Stimulated activated CD8-positive, alpha-beta memory T cell treated with anti-CD3 and anti-CD28 coated beads, Interleukin-15, amount 100 ng/mL, for 48 hours (primary cell): ENCODE measurements at regions not wholly inside any gene's neighbourhood (a gene's known extent, or its start where the extent isn't known, plus 50 kb on each side); places are given as distances from the start of the nearest gene placed in this dataset.

Experiments
- DNase-seq, 2 donors: peaks; one replicate each; pipeline ENCODE4 v3.0.0-alpha.2; 2020; ENCODE audit warnings: low read depth in 2 of 2

GRCh38 chr2:147648471-147648870, 196.4 kb upstream of the ACVR2A start:
- no peak for DNase-seq

DNA sequence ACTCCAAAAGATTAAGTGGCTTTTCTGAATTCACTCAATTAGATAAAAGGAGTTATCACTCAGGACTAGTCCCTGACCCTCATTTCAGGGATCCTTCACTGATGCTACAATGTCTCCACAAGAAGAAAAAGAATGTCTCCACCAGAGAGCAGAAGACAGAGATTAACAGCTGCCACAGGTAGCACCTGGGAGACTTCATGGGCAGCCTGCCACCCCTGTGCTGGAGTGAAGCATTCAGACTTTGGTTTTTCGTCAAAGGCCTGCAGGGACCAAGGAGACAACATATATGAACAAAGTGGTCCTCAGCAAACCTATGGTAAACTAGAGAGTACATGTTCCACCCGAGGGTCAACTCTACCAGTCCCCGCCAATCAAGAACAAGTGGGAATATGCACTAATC, 197.0 kb upstream of the ACVR2A start:
- DNase-seq = no peak

- DNase-seq = no peak
Observed at GRCh38 chr2:147646818-147647468, 197.9 kb upstream of the ACVR2A start.

DNA sequence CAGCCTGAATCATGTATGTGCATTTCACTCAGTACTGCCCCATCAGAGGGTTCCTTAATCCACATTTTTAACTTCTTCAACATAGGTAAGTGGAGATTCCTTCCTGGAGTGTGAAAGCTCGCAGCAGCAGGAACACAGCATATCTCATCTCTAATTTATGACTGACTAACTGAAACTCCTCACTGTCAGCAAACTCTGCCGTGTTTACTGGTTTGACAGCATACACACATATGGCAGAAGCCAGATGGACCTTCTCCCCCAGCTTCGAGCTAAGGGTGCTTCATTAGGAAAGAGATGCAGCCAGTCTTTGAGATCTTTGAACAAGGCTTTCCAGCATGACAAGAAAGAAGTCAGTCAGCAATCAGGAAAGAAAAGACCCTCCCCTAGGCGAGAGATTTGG, 200.3 kb upstream of the ACVR2A start:
- DNase-seq = no peak

DNA sequence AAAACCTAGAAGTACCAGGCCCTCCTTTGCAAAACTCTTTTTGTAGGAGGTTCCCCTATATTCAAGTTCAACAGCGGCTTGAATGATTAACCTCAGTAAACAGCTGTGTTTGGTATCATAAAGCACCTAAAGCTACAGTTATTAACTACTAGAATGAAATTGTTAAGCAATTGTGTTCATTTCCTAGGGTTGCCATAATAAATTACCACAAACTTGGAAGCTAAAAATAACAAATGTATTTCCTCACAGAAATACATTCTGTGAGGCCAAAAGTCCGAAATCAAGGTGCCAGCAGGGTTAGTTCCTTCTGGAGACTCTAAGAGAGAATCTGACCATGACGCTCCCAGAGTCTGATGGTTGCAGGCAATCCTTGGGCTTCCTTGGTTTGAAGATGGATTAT, 202.1 kb upstream of the ACVR2A start:
- no peak for DNase-seq

- DNase-seq = no peak
Observed at GRCh38 chr2:147641651-147642050, 203.2 kb upstream of the ACVR2A start.

- DNase-seq = no peak
Observed at GRCh38 chr2:147639891-147640290, 204.9 kb upstream of the ACVR2A start.

- no peak for DNase-seq
Observed at GRCh38 chr2:147639386-147639785, 205.4 kb upstream of the ACVR2A start.

GRCh38 chr2:147636886-147637285, 207.9 kb upstream of the ACVR2A start:
- no peak for DNase-seq

DNA sequence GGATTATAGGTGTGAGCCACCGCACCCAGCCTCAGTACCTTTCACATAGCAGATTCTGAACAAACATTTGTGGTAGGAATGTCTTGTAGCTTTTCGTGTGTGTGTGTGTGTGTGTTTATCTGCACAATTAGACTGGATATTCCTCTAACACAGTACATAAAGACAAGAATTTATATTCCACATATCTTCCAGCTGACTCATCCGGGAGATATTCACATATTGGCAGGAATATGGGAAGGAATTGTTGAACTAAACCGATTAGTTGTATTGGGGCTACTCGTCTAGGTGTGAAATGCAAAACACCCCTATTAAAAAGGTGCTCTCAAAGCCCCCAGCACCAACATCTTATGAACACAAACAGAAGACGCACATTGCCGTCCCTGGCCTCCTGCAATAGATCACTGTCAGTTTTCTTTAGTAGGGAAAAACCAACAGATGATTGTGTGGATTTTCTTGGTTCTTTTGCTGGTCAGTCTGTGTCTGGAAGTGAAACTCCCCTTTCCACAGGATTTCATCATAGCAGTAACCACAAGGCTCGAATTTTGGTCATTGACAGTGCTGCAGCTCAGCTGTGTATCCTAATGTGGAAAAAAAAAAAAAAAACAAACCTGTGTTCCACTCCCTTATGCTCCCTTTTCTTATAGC, 208.5 kb upstream of the ACVR2A start:
- DNase-seq = no peak

DNA sequence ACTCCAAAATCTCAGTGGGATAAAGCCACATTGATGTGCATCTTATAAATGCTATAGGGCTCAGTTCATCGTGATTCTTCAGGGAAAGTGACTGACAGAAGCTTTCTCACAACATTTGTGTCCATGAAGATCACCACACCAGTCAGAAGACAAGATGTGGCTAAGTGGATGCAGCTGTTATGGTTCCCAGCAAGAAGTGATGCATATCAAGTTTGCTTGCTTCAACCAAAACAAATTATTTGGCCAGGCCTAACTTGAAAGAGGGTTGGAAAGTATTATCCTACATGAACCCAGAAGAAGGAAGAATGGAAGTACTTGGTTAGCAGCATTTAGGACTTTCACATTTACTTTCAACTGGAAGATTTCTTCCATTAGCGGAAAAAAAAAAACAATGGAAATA, 210.0 kb upstream of the ACVR2A start:
- no peak for DNase-seq

DNA sequence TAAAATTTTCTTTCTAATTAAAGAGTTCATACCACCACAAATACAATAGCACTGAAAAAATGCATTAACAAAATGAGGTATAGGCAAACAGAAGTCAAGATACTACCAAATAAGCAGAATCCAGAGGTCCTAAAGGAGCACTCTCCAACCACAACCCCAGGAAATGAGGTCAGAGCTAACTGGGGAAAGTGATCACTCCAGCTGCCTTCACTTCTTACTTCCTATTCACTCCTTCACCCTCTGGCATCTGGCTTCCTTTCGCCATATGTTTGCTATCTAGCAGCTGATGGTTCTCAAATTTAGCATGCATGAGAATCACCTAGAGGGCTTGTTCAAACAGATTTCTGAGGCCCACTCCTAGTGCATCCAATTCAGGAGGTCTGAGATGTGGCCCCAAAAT, 212.6 kb upstream of the ACVR2A start:
- no peak for DNase-seq

- no peak for DNase-seq
Observed at GRCh38 chr2:147631294-147631693, 213.5 kb upstream of the ACVR2A start.

GRCh38 chr2:147630585-147630984, 214.2 kb upstream of the ACVR2A start:
- DNase-seq = no peak

GRCh38 chr2:147628971-147629421, 215.8 kb upstream of the ACVR2A start:
- no peak for DNase-seq

- DNase-seq = no peak
Observed at GRCh38 chr2:147623328-147623727, 221.5 kb upstream of the ACVR2A start.

DNA sequence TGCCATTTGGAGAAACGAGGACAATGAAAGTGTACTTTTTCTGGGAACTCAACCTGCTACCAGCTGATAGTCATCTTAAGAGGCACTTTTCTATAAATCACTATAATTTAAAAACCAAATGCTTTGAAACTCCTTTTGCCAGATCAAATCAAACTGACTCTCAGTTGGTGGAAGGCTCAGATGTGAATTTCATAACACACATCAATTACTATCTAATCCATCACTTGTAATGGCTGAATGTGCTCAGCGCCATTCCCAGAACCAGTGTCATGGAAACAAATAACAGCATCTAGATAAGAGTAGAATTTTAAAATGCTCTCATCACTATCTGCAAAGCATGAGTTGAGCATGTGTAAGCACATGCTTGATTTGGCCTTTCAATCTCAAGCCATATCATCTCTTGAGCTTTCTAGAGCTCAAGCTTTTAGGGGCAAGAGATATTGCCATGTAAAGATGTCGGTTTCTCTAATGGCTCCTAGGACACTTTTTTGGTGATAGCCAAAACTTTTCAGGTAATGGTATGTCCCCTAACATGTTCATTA, 223.1 kb upstream of the ACVR2A start:
- DNase-seq = no peak

DNA sequence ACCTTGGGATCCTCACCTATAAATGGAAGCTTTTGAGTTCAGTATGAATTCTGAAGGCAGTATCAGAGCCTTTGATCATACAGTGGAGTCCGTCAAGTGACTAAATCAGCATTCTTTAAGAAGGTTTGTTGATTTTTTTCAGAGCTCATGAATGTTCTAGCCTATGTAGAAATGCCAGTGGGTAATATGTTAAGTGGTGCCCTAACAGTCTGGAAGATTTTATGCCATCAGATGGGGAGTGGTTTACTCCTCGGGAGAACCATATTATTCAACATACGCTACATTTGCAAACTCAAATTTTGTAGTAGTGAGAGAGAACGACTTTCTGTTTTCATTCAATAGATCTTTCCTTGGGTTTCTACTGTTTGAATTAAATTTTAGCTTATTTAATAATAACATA, 225.0 kb upstream of the ACVR2A start:
- DNase-seq = no peak

- DNase-seq = no peak
Observed at GRCh38 chr2:147615726-147616125, 229.1 kb upstream of the ACVR2A start.

- DNase-seq = no peak
Observed at GRCh38 chr2:147614979-147615470, 229.8 kb upstream of the ACVR2A start.

DNA sequence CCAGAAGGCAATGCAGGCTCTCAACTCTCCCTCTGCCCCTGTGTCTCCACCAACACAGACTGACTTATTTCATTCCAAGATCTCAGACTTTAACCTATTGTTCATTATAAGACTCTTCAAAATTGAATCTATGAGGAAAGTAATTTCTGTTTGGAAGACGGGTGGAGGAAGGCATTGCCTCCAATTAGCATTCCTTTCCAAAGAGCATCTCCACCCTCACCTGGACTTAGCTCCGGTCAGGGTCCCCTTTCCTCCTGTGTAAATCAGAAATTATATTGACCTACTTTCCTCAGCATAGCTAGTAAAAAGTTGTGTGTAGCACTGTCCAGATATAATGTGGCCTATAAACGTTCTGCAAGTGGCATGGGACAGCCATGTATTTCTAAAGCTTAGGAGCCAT, 230.4 kb upstream of the ACVR2A start:
- DNase-seq = no peak

DNA sequence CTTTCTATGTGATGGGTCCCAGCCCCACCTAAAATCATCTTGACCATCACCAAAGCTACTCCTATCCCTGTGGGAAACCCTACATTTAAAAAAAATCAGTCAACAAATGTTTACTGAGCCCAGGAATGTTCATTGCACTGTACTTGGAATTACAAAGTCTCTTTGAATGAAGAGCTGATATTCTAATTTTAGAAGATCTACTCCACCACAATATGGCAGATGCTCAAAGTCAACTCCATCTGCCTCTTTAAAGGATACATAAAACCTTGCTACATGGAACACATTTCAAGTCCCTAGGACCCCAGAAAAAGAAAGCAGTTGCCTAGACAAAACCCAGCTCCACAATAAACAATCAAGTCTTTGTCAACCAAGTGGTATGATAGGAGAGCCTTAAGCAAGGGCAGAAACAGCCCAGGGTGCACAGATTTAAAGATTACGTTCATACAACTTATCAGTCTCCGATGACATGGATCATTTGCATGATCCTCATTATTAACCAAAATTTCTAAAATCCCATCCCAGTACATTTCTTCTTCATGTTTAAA, 234.3 kb upstream of the ACVR2A start:
- DNase-seq = no peak

DNA sequence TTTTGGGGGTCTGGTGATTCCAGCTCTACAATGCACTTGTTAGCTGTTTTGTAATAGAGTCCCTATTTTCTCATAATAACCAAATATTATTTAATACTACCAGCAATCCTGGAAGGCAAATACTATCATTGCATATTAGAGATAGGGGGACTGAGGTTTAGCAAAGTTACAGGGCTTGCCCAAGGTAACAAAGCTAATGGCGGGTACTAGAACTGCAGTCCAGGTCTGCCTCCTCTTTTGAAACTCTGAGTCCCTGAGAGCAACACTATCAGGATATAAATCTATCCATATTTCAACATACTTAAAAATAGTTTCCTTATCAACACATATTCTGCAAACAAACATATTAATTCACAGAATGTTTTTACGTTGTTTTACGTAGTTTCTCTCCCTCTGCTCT, 235.5 kb upstream of the ACVR2A start:
- no peak for DNase-seq
